ENCODE measurements at regions not wholly inside any gene's neighbourhood (a gene's known extent, or its start where the extent isn't known, plus 50 kb on each side); places are given as distances from the start of the nearest gene placed in this dataset.
"Not testable (repeated sequence)": the region's sequence is repeated elsewhere in the genome, so short reads cannot be mapped to it uniquely, and the experiment has no call there.

DNA sequence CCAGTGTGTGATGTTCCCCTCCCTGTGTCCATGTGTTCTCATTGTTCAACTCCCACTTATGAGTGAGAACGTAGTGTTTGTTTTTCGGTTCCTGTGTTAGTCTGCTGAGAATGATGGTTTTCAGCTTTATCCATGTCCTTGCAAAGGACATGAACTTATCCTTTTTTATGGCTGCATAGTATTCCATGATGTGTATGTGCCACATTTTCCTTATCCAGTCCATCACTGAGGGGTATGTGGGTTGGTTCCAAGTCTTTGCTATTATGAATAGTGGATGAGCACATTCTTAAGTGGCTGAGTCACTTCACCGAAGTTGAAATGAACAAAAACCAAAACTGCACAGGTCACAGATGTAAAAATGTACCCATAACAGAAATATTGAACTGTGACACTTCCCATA, 157.5 kb downstream of the LEPR start:
- H3K4me1 Mint-ChIP-seq; POLR2A ChIA-PET; ATAC-seq (ENCODE audit: low read depth); H3K9me3 Mint-ChIP-seq; H3K36me3 Mint-ChIP-seq; DNase-seq; H3K27me3 Mint-ChIP-seq; H3K27ac Mint-ChIP-seq; H3K4me3 Mint-ChIP-seq: not testable (repeated sequence)

DNA sequence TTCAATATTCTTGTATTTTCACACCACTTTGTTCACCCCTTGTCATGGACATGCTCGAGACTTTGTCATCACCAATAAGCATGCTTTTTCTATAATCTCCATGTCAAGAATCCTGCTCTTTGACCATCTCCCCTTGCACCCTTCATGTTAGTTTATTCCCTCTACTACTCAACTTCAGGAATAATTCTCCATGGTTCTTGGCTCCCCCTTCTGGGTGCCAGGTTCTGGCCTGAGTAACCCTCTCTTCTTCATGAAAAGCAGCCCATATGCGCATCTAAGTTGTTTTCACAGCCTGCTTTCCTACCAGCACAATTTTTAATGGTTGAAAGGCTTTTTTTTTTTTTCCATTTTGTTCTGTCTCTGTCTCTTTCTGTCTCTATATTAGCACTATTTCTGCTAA, 160.7 kb downstream of the LEPR start:
- Mint-ChIP-seq H3K36me3 (no peaks in the 10 kb centered on the region), H3K9me3 (peaks cover 3% of the 10 kb centered on the region), H3K27me3 (peaks cover 1% of the 10 kb centered on the region), H3K27ac (no peak overlapping the region), H3K4me1 (no peaks in the 10 kb centered on the region), H3K4me3 (no peak overlapping the region)
- DNase-seq (no peak), ATAC-seq (ENCODE audit: low read depth) (no peak)
- POLR2A ChIA-PET, result no interaction called here

DNA sequence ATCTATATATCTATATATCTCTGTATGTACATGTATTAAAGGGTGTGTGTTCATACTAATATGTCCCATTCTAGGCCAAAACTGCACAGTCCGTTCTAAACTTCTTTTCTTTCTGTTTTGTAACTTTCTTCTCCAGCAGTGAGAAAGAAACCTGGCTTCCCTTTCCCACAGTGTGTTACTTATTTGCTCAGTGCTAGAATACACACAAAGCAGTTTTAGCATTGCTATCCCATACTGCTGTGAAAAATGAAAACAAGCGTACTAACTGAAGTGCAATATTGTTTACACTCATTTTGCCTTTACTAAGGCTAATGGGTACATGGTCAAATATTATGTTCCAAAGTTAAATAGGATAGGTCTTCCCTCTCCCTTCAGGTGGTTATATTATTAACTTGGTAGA, 163.9 kb downstream of the LEPR start:
- ATAC-seq (ENCODE audit: low read depth), result no peak
- H3K36me3 Mint-ChIP-seq, result no peaks in the 10 kb centered on the region
- POLR2A ChIA-PET, result no interaction called here

DNA sequence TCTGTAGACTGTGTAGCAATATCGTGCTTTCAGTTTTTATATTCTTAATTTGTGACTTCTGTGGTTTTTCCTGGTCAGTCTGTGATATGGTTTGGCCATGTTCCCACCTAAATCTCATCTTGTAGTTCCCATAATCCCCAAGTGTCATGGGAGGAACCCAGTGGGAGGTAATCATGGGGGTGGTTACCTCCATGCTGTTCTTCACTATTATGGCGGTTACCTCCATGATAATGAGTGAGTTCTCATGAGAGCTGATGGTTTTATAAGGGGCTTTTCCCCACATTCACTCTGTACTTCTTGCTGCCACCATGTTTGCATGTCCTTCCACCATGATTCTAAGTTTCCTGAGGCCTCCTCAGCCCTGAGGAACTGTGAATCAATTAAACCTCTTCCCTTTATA, 169.8 kb downstream of the LEPR start:
- ATAC-seq (ENCODE audit: low read depth), result no peak
- no peaks in the 10 kb centered on the region for H3K36me3 Mint-ChIP-seq
- no peaks in the 10 kb centered on the region for H3K27me3 Mint-ChIP-seq
- DNase-seq, result no peak
- POLR2A ChIA-PET, result no interaction called here
- H3K4me1 Mint-ChIP-seq, result no peaks in the 10 kb centered on the region
- peaks cover 1% of the 10 kb centered on the region for H3K9me3 Mint-ChIP-seq
- no peak overlapping the region for H3K27ac Mint-ChIP-seq
- H3K4me3 Mint-ChIP-seq, result no peak overlapping the region

More for the DNA sequence above, 163.9 kb downstream of the LEPR start:
- Mint-ChIP-seq H3K4me1 (no peaks in the 10 kb centered on the region), H3K4me3 (no peak overlapping the region), H3K27ac (no peak overlapping the region), H3K9me3 (no peaks in the 10 kb centered on the region), H3K27me3 (peaks cover 1% of the 10 kb centered on the region)
- DNase-seq, result no peak

DNA sequence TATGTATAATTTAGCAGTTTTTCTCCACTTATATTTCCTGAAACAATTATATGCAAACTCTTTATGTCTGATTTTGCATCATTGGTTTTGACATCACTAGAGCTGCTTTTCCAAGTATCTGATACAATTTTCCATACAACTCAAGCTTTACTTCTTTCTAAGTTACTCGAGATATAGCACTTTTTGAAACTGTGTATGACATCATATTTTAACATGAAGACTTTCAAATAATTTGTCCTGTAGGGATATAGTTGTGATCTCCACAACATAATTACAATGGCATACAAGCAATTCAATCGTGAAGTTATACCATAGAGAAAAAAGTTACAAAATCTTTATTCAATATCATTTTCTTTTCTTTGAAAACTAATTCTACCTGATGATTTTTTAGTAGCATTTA, 173.0 kb downstream of the LEPR start:
- POLR2A ChIA-PET, result no interaction called here
- DNase-seq (no peak), ATAC-seq (ENCODE audit: low read depth) (no peak)
- H3K27ac Mint-ChIP-seq, result no peak overlapping the region
- no peak overlapping the region for H3K4me3 Mint-ChIP-seq
- no peaks in the 10 kb centered on the region for H3K36me3 Mint-ChIP-seq
- no peaks in the 10 kb centered on the region for H3K27me3 Mint-ChIP-seq
- H3K4me1 Mint-ChIP-seq, result no peaks in the 10 kb centered on the region
- H3K9me3 Mint-ChIP-seq, result peaks cover 1% of the 10 kb centered on the region

DNA sequence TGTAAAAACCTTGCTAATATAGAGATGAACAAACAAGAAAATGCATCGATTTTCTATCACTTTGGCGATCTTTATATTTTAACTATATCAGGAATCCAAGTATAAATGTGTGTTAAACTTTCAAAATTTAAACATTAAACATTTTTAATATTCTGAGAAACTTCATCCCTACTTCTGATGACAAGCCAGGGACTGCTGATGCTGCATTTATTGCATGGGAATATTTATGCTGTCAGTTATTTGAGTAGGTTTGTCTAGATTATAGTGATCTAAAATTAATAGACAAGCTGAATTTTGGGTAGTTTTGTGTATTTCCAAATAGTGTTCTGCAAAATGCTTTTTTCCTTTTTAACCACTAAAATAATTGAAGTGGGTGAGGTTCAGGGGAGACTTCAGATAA, 175.3 kb downstream of the LEPR start:
- no peaks in the 10 kb centered on the region for H3K9me3 Mint-ChIP-seq
- H3K4me3 Mint-ChIP-seq, result no peak overlapping the region
- no peaks in the 10 kb centered on the region for H3K27me3 Mint-ChIP-seq
- POLR2A ChIA-PET, result no interaction called here
- H3K4me1 Mint-ChIP-seq, result no peaks in the 10 kb centered on the region
- DNase-seq, result no peak
- ATAC-seq (ENCODE audit: low read depth), result no peak
- no peak overlapping the region for H3K27ac Mint-ChIP-seq
- no peaks in the 10 kb centered on the region for H3K36me3 Mint-ChIP-seq

DNA sequence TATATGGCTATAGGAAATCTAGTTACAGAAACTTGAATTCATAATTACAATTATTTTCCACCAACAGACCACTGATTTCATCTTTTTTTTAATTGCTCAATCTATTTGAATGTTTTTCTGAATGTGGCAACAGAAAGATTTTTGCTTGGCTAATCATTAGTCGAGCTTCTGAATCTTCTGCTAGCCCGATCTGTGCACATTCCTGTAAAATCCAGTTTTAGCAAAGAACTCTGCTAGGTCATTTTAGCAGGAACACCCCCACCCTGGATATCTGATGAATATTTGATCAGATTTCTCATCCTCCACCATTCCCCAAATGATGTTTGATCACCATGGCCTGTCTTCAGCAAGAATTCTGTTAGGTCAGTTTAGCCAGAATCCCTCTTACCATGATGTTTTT, 176.3 kb downstream of the LEPR start:
- no peaks in the 10 kb centered on the region for H3K27me3 Mint-ChIP-seq

DNA sequence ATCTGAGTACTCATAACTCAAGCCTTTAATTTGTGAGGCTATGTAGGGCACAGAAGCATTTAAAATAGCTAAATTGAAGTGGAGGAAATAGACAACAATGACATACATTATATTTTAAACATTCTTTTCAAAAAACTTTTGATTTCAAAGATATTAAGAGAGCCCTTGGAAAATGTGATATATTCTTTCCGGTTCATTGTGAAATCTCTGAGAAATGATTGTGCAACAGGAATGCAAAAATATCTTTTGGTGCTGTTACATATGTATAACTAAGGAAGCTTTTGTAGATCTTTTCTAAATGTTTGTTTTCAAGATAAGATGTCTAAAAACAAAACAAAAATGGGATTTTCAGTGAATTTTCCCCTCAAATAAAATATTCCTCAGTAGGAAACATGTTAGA, 185.2 kb downstream of the LEPR start:
- ATAC-seq (ENCODE audit: low read depth) (no peak), DNase-seq (no peak)
- no peaks in the 10 kb centered on the region for H3K36me3 Mint-ChIP-seq
- POLR2A ChIA-PET, result no interaction called here
- no peak overlapping the region for H3K4me3 Mint-ChIP-seq
- H3K9me3 Mint-ChIP-seq, result no peaks in the 10 kb centered on the region
- no peak overlapping the region for H3K27ac Mint-ChIP-seq
- H3K27me3 Mint-ChIP-seq, result no peaks in the 10 kb centered on the region
- no peaks in the 10 kb centered on the region for H3K4me1 Mint-ChIP-seq

More for the DNA sequence above, 176.3 kb downstream of the LEPR start:
- POLR2A ChIA-PET, result no interaction called here
- Mint-ChIP-seq H3K4me3 (no peak overlapping the region), H3K27ac (no peak overlapping the region), H3K9me3 (no peaks in the 10 kb centered on the region), H3K36me3 (no peaks in the 10 kb centered on the region), H3K4me1 (no peaks in the 10 kb centered on the region)
- ATAC-seq (ENCODE audit: low read depth) (no peak), DNase-seq (no peak)

DNA sequence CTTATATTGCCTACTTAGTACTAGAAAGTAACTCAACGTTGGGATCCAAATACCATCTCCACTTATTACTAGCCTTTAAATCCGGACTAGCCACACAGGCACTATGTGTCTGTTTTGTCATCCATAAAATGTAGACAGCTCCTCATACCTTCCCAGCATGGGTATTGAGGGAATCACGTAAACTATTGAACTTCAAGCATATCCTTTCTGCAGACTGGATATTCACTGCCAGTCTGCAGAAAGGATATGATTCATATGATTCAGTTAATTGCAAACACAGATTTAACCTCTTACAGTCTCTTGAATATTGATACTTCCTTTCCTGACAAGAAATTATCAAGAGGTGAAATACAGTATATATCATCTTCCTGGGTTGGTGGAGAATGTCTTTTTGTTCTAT, 186.0 kb downstream of the LEPR start:
- DNase-seq (no peak), ATAC-seq (ENCODE audit: low read depth) (no peak)
- no peaks in the 10 kb centered on the region for H3K27me3 Mint-ChIP-seq
- H3K4me3 Mint-ChIP-seq, result no peak overlapping the region
- H3K9me3 Mint-ChIP-seq, result no peaks in the 10 kb centered on the region
- POLR2A ChIA-PET, result no interaction called here
- no peak overlapping the region for H3K27ac Mint-ChIP-seq
- H3K4me1 Mint-ChIP-seq, result no peaks in the 10 kb centered on the region
- H3K36me3 Mint-ChIP-seq, result no peaks in the 10 kb centered on the region

DNA sequence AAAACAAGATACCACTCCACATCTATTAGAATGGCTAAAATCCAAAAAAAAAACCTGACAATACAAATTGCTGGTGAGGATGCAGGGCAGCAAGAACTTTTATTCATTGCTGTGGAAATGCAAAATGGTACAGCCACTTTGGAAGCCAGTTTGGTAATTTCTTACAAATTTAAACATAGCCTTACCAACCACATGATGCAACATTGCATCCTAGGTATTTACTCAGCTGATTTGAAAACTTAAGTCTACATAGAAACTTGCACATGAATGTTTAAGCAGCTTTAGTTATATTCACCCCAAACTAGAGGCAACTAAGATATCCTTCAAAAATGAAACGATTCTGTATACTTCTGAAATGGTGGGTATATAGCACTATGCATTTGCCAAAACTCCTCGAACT, 178.8 kb upstream of the PDE4B start:
- H3K36me3 Mint-ChIP-seq, result no peaks in the 10 kb centered on the region

DNA sequence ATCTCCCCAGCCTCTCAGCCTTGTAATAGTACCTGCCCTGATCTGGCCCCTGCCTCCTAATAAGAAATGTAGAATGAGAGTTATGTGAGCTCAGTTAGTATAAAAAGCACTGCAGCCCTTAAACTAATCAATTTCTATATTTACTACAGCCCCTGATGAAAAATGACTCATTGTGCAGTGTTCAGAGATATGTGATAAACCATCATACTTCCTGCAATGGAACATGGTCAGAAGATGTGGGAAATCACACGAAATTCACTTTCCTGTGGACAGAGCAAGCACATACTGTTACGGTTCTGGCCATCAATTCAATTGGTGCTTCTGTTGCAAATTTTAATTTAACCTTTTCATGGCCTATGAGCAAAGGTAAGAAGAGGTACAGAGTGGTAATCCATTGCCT, 176.8 kb upstream of the PDE4B start:
- H3K9me3 Mint-ChIP-seq, result peaks cover 1% of the 10 kb centered on the region
- H3K4me3 Mint-ChIP-seq, result no peak overlapping the region
- ATAC-seq (ENCODE audit: low read depth) (no peak), DNase-seq (no peak)
- no peak overlapping the region for H3K27ac Mint-ChIP-seq
- no peaks in the 10 kb centered on the region for H3K4me1 Mint-ChIP-seq
- H3K36me3 Mint-ChIP-seq, result no peaks in the 10 kb centered on the region
- POLR2A ChIA-PET, result no interaction called here
- H3K27me3 Mint-ChIP-seq, result no peaks in the 10 kb centered on the region

More for the DNA sequence above, 178.8 kb upstream of the PDE4B start:
- Mint-ChIP-seq H3K27me3 (no peaks in the 10 kb centered on the region), H3K4me1 (no peaks in the 10 kb centered on the region), H3K9me3 (peaks cover 1% of the 10 kb centered on the region), H3K4me3 (no peak overlapping the region), H3K27ac (no peak overlapping the region)
- POLR2A ChIA-PET, result no interaction called here
- DNase-seq (no peak), ATAC-seq (ENCODE audit: low read depth) (no peak)

DNA sequence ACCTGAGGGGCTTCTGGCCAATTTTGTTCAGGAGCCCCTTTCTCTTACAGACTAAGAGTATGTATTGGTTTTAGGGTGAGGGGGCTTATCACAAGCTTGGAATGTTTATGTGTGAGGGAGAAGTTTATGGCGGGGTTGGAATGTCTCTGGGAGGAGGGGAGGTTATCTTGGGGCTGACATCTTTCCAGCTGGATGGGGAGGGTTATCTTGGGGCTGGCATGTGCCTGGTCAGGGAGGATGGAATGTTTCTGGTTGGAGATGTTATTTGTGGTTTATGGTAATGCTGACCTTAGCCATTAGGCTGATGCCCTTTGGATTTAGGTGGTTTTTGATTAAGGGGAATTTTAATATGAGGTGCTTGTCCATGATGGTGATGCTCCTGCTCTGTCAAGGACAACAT, 171.0 kb upstream of the PDE4B start:
- H3K27ac Mint-ChIP-seq; DNase-seq; ATAC-seq (ENCODE audit: low read depth); H3K4me3 Mint-ChIP-seq; POLR2A ChIA-PET; H3K36me3 Mint-ChIP-seq; H3K27me3 Mint-ChIP-seq; H3K9me3 Mint-ChIP-seq; H3K4me1 Mint-ChIP-seq: not testable (repeated sequence)

DNA sequence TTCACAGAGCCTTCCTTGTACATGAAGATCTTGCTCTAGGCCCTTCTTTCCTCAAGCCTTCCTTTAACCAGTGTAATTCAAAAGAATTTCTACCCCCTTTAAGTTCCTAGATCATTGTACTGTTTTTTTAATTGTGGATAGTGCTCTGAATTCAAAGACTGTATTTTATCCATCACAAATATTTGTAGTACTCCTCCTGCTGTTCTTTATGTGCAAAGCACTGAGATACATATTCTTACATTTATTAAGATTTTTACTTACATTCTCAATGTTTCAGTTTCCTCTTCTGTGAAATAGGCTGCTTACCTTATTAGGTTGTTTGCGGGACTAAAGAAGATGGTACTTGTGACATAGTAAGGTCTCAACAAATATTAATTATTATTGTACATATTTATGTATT, 168.8 kb upstream of the PDE4B start:
- no peak overlapping the region for H3K4me3 Mint-ChIP-seq
- H3K27ac Mint-ChIP-seq, result no peak overlapping the region
- H3K36me3 Mint-ChIP-seq, result no peaks in the 10 kb centered on the region
- H3K4me1 Mint-ChIP-seq, result no peaks in the 10 kb centered on the region
- H3K27me3 Mint-ChIP-seq, result no peaks in the 10 kb centered on the region
- POLR2A ChIA-PET, result no interaction called here
- no peaks in the 10 kb centered on the region for H3K9me3 Mint-ChIP-seq
- ATAC-seq (ENCODE audit: low read depth) (no peak), DNase-seq (no peak)

DNA sequence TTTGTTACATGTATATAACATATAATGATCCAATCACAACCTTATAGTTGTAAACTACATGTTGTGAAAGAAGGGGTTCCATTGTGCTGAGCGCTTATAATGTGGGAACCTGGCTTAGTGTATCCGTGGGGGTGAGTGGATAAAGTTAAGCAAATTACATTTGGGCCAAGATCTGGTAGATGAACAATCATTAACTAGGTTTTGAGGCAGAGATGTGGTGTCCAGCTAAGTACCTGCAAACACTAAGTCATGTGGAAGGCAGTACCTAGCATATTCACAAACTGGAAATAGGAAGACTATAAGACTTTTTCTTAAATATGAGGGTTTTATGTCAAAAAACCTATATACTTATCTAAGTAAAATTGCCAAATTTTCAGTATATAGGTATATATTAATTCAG, 167.2 kb upstream of the PDE4B start:
- no peak for ATAC-seq (ENCODE audit: low read depth)
- Mint-ChIP-seq H3K27me3 (no peaks in the 10 kb centered on the region), H3K4me1 (no peaks in the 10 kb centered on the region), H3K27ac (no peak overlapping the region), H3K9me3 (no peaks in the 10 kb centered on the region), H3K36me3 (no peaks in the 10 kb centered on the region), H3K4me3 (no peak overlapping the region)
- DNase-seq, result no peak
- POLR2A ChIA-PET, result no interaction called here

DNA sequence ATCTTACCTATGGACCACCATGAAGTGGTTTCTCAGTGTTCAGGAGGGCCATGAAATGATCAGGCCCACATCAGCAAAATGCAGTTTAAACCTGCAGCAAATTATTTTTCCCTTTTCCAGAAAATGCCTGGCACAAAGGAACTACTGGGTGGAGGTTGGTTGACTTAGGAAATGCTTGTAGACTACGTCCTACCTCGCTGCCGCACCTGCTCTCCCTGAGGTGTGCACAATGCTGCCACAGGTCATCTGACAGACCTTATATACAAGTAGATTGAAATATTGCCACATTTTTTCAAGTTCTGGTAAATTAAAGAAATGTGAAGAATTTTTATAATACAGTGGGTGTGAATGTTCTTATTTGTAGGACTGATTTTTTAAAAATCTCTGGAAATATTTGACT, 166.7 kb upstream of the PDE4B start:
- Mint-ChIP-seq H3K27me3 (no peaks in the 10 kb centered on the region), H3K36me3 (no peaks in the 10 kb centered on the region), H3K9me3 (no peaks in the 10 kb centered on the region), H3K4me1 (no peaks in the 10 kb centered on the region), H3K4me3 (no peak overlapping the region), H3K27ac (no peak overlapping the region)
- DNase-seq (no peak), ATAC-seq (ENCODE audit: low read depth) (no peak)
- POLR2A ChIA-PET, result no interaction called here

Measured in activated naive CD8-positive, alpha-beta T cell treated with anti-CD3 and anti-CD28 coated beads, Interleukin-2, amount 10 ng/mL, durations not matched to agents 7 days and 5 days (primary cell).